AG04450 (cell line): ENCODE measurements at regions not wholly inside any gene's neighbourhood (a gene's known extent, or its start where the extent isn't known, plus 50 kb on each side); places are given as distances from the start of the nearest gene placed in this dataset.

Experiments
- CTCF ChIA-PET: fragments of 300-600, 350-600 bp; formaldehyde crosslinking; extraction: SDS; loops from one replicate; lab custom pipeline; 2022; ENCODE audit warnings: antibody characterized with exemption, inconsistent platforms; lab: Charles Lee
- POLR2A ChIA-PET: fragments of 350-600 bp; formaldehyde crosslinking; extraction: SDS; loops from one replicate; lab custom pipeline; 2021; ENCODE audit warnings: antibody characterized with exemption, inconsistent platforms; lab: Yijun Ruan, JAX
- DNase-seq: peaks from one replicate; pipeline ENCODE4 v3.0.0-alpha.2; 2011; ENCODE audit warnings: low read depth, low spot score
- H3K27ac ChIP-seq: one replicate; pipeline ENCODE4 v1.5.1; 2012; ENCODE audit warnings: low read depth, low read length, control low read depth
- H3K27me3 ChIP-seq: one replicate; pipeline ENCODE4 v1.6.0; 2012; ENCODE audit warnings: low read length; ENCODE audit not compliant: control insufficient read depth, insufficient read depth
- H3K4me3 ChIP-seq: 2 replicates; pipeline ENCODE4 v1.5.1; 2011; ENCODE audit warnings: mild to moderate bottlenecking, low read depth, low read length, control low read depth
- H3K9me3 ChIP-seq: 2 replicates; pipeline ENCODE4 v1.5.1; 2012; ENCODE audit warnings: low read length; ENCODE audit not compliant: control insufficient read depth, insufficient read depth
- CTCF ChIP-seq: IDR thresholded peaks from 2 replicates; pipeline ENCODE4 v1.5.1; 2011; ENCODE audit warnings: low read depth, low read length, control low read depth, inconsistent platforms

GRCh38 chr18:78510091-78510490 is 469.5 kb upstream of the SALL3 start:
- Histone ChIP-seq H3K27ac (no peak overlapping the region), H3K9me3 (peaks cover 60% of the 10 kb centered on the region), H3K4me3 (no peak overlapping the region), H3K27me3 (no peaks in the 10 kb centered on the region)
- DNase-seq, result no peak
- TF ChIP-seq CTCF, result no peak
- POLR2A ChIA-PET, result no interaction called here
- CTCF ChIA-PET, result no interaction called here

- POLR2A ChIA-PET, result no interaction called here
- H3K27ac ChIP-seq, result no peak overlapping the region
- H3K9me3 ChIP-seq, result peaks cover 61% of the 10 kb centered on the region
- H3K27me3 ChIP-seq, result no peaks in the 10 kb centered on the region
- CTCF ChIA-PET, result no interaction called here
- no peak for DNase-seq
- TF ChIP-seq CTCF, result no peak
- no peak overlapping the region for H3K4me3 ChIP-seq
These were observed 469.0 kb upstream of the SALL3 start for GRCh38 chr18:78510636-78511035.

- H3K27ac ChIP-seq, result no peak overlapping the region
- DNase-seq, result no peak
- H3K4me3 ChIP-seq, result no peak overlapping the region
- CTCF ChIA-PET, result no interaction called here
- no peak for TF ChIP-seq CTCF
- no peaks in the 10 kb centered on the region for H3K27me3 ChIP-seq
- H3K9me3 ChIP-seq, result peaks cover 56% of the 10 kb centered on the region
- POLR2A ChIA-PET, result no interaction called here
These were observed 467.7 kb upstream of the SALL3 start for GRCh38 chr18:78511666-78512601.

- TF ChIP-seq CTCF, result no peak
- no peak overlapping the region for H3K27ac ChIP-seq
- no peak for DNase-seq
- H3K9me3 ChIP-seq, result peaks cover 60% of the 10 kb centered on the region
- no peak overlapping the region for H3K4me3 ChIP-seq
- ChIA-PET CTCF (no interaction called here), POLR2A (no interaction called here)
- no peaks in the 10 kb centered on the region for H3K27me3 ChIP-seq
These were observed 464.5 kb upstream of the SALL3 start for GRCh38 chr18:78514910-78515670.

- no peaks in the 10 kb centered on the region for H3K27me3 ChIP-seq
- no peak overlapping the region for H3K4me3 ChIP-seq
- CTCF ChIA-PET, result no interaction called here
- peaks cover 71% of the 10 kb centered on the region for H3K9me3 ChIP-seq
- DNase-seq, result no peak
- H3K27ac ChIP-seq, result no peak overlapping the region
- TF ChIP-seq CTCF, result no peak
- POLR2A ChIA-PET, result no interaction called here
These were observed 462.3 kb upstream of the SALL3 start for GRCh38 chr18:78517328-78517727.
